Activated CD8-positive, alpha-beta memory T cell treated with anti-CD3 and anti-CD28 coated beads, Interleukin-2, amount 10 ng/mL, durations not matched to agents 7 days and 5 days (primary cell): ENCODE measurements at regions not wholly inside any gene's neighbourhood (a gene's known extent, or its start where the extent isn't known, plus 50 kb on each side); places are given as distances from the start of the nearest gene placed in this dataset.
"Not testable (repeated sequence)": the region's sequence is repeated elsewhere in the genome, so short reads cannot be mapped to it uniquely, and the experiment has no call there.

Experiments
- ATAC-seq: fragments of 150-1000 bp; cut with Tn5 transposase; one replicate; pipeline ENCODE4 v1.10.0; 2021; ENCODE audit warnings: moderate library complexity
- CTCF ChIA-PET: fragments of 350-600 bp; sonication (Branson Sonifier 250); formaldehyde crosslinking; loops from one replicate; lab custom pipeline; 2021; ENCODE audit warnings: antibody characterized with exemption; lab: Charles Lee
- DNase-seq: peaks from one replicate; pipeline ENCODE4 v3.0.0-alpha.2; 2020
- H3K27ac Mint-ChIP-seq: one replicate; pipeline ENCODE4 v1.8.0; 2021; ENCODE audit warnings: mild to moderate bottlenecking, mixed read lengths
- H3K27me3 Mint-ChIP-seq: one replicate; pipeline ENCODE4 v1.8.0; 2021; ENCODE audit warnings: mixed read lengths
- H3K36me3 Mint-ChIP-seq: one replicate; pipeline ENCODE4 v1.8.0; 2021; ENCODE audit warnings: mild to moderate bottlenecking, mixed read lengths
- H3K4me1 Mint-ChIP-seq: one replicate; pipeline ENCODE4 v1.8.0; 2021; ENCODE audit warnings: mixed read lengths
- H3K4me3 Mint-ChIP-seq: one replicate; pipeline ENCODE4 v1.8.0; 2021; ENCODE audit warnings: mild to moderate bottlenecking, moderate library complexity, mixed read lengths
- H3K9me3 Mint-ChIP-seq: one replicate; pipeline ENCODE4 v1.8.0; 2022; ENCODE audit warnings: low read depth, mixed read lengths

GRCh38 chr16:26688699-26689098 is 378.0 kb upstream of the C16orf82 start:
- no peaks in the 10 kb centered on the region for H3K27me3 Mint-ChIP-seq
- no peaks in the 10 kb centered on the region for H3K9me3 Mint-ChIP-seq
- CTCF ChIA-PET, result no interaction called here
- H3K27ac Mint-ChIP-seq, result no peak overlapping the region
- no peaks in the 10 kb centered on the region for H3K36me3 Mint-ChIP-seq
- H3K4me1 Mint-ChIP-seq, result no peaks in the 10 kb centered on the region
- ATAC-seq (no peak), DNase-seq (no peak)
- H3K4me3 Mint-ChIP-seq, result no peak overlapping the region

- Mint-ChIP-seq H3K36me3 (no peaks in the 10 kb centered on the region), H3K4me1 (no peaks in the 10 kb centered on the region), H3K27ac (no peak overlapping the region)
Measured at GRCh38 chr16:26692658-26693057, 374.1 kb upstream of the C16orf82 start.

GRCh38 chr16:26697807-26698206 is 368.9 kb upstream of the C16orf82 start:
- no peak for ATAC-seq
- no peak overlapping the region for H3K27ac Mint-ChIP-seq
- H3K9me3 Mint-ChIP-seq, result no peaks in the 10 kb centered on the region
- no peak overlapping the region for H3K4me3 Mint-ChIP-seq
- DNase-seq, result no peak
- H3K27me3 Mint-ChIP-seq, result peaks cover 2% of the 10 kb centered on the region
- H3K36me3 Mint-ChIP-seq, result no peaks in the 10 kb centered on the region
- CTCF ChIA-PET, result no interaction called here
- no peaks in the 10 kb centered on the region for H3K4me1 Mint-ChIP-seq

More at GRCh38 chr16:26692658-26693057, 374.1 kb upstream of the C16orf82 start:
- ATAC-seq (no peak), DNase-seq (no peak)
- Mint-ChIP-seq H3K9me3 (no peaks in the 10 kb centered on the region), H3K4me3 (no peak overlapping the region), H3K27me3 (no peaks in the 10 kb centered on the region)
- CTCF ChIA-PET, result no interaction called here

GRCh38 chr16:26700250-26700649 is 366.5 kb upstream of the C16orf82 start:
- Mint-ChIP-seq H3K9me3 (no peaks in the 10 kb centered on the region), H3K4me1 (no peaks in the 10 kb centered on the region), H3K4me3 (no peak overlapping the region), H3K27me3 (peaks cover 4% of the 10 kb centered on the region), H3K27ac (no peak overlapping the region), H3K36me3 (no peaks in the 10 kb centered on the region)
- ATAC-seq, result no peak
- DNase-seq, result no peak
- CTCF ChIA-PET, result no interaction called here

- H3K27ac Mint-ChIP-seq, result no peak overlapping the region
- ATAC-seq (no peak), DNase-seq (no peak)
- no peaks in the 10 kb centered on the region for H3K36me3 Mint-ChIP-seq
- H3K4me1 Mint-ChIP-seq, result no peaks in the 10 kb centered on the region
- H3K9me3 Mint-ChIP-seq, result no peaks in the 10 kb centered on the region
- CTCF ChIA-PET, result no interaction called here
- peaks cover 4% of the 10 kb centered on the region for H3K27me3 Mint-ChIP-seq
- no peak overlapping the region for H3K4me3 Mint-ChIP-seq
Measured at GRCh38 chr16:26701243-26701886, 365.4 kb upstream of the C16orf82 start.

- Mint-ChIP-seq H3K27me3 (peaks cover 5% of the 10 kb centered on the region), H3K4me1 (no peaks in the 10 kb centered on the region)
- CTCF ChIA-PET, result no interaction called here
Measured at GRCh38 chr16:26705346-26705745, 361.4 kb upstream of the C16orf82 start.

GRCh38 chr16:26708428-26708827 is 358.3 kb upstream of the C16orf82 start:
- Mint-ChIP-seq H3K27me3 (peaks cover 5% of the 10 kb centered on the region), H3K36me3 (no peaks in the 10 kb centered on the region), H3K27ac (no peak overlapping the region), H3K9me3 (no peaks in the 10 kb centered on the region), H3K4me1 (no peaks in the 10 kb centered on the region), H3K4me3 (no peak overlapping the region)
- CTCF ChIA-PET, result no interaction called here
- ATAC-seq (no peak), DNase-seq (no peak)

More at GRCh38 chr16:26705346-26705745, 361.4 kb upstream of the C16orf82 start:
- H3K27ac Mint-ChIP-seq, result no peak overlapping the region
- H3K36me3 Mint-ChIP-seq, result no peaks in the 10 kb centered on the region
- DNase-seq (no peak), ATAC-seq (no peak)
- H3K9me3 Mint-ChIP-seq, result no peaks in the 10 kb centered on the region
- no peak overlapping the region for H3K4me3 Mint-ChIP-seq

GRCh38 chr16:26709175-26709574 is 357.6 kb upstream of the C16orf82 start:
- H3K27ac Mint-ChIP-seq, result no peak overlapping the region
- no peak overlapping the region for H3K4me3 Mint-ChIP-seq
- CTCF ChIA-PET, result no interaction called here
- H3K9me3 Mint-ChIP-seq, result no peaks in the 10 kb centered on the region
- ATAC-seq, result no peak
- no peak for DNase-seq
- H3K36me3 Mint-ChIP-seq, result no peaks in the 10 kb centered on the region
- no peaks in the 10 kb centered on the region for H3K4me1 Mint-ChIP-seq
- peaks cover 5% of the 10 kb centered on the region for H3K27me3 Mint-ChIP-seq

- H3K27me3 Mint-ChIP-seq, result peaks cover 3% of the 10 kb centered on the region
- no peaks in the 10 kb centered on the region for H3K4me1 Mint-ChIP-seq
- CTCF ChIA-PET, result no interaction called here
- ATAC-seq, result no peak
- no peaks in the 10 kb centered on the region for H3K36me3 Mint-ChIP-seq
- H3K27ac Mint-ChIP-seq, result no peak overlapping the region
- no peak overlapping the region for H3K4me3 Mint-ChIP-seq
- no peaks in the 10 kb centered on the region for H3K9me3 Mint-ChIP-seq
- no peak for DNase-seq
Measured at GRCh38 chr16:26709754-26710153, 357.0 kb upstream of the C16orf82 start.

GRCh38 chr16:26710450-26710849 is 356.3 kb upstream of the C16orf82 start:
- H3K4me1 Mint-ChIP-seq, result no peaks in the 10 kb centered on the region
- DNase-seq (no peak), ATAC-seq (no peak)
- H3K27me3 Mint-ChIP-seq, result peaks cover 3% of the 10 kb centered on the region
- no peaks in the 10 kb centered on the region for H3K9me3 Mint-ChIP-seq
- H3K4me3 Mint-ChIP-seq, result no peak overlapping the region
- H3K27ac Mint-ChIP-seq, result no peak overlapping the region
- CTCF ChIA-PET, result no interaction called here
- no peaks in the 10 kb centered on the region for H3K36me3 Mint-ChIP-seq

- Mint-ChIP-seq H3K9me3 (no peaks in the 10 kb centered on the region), H3K36me3 (no peaks in the 10 kb centered on the region), H3K4me1 (no peaks in the 10 kb centered on the region), H3K27me3 (no peaks in the 10 kb centered on the region), H3K4me3 (no peak overlapping the region), H3K27ac (no peak overlapping the region)
- DNase-seq, result no peak
- CTCF ChIA-PET, result no interaction called here
- ATAC-seq, result no peak
Measured at GRCh38 chr16:26712876-26713275, 353.9 kb upstream of the C16orf82 start.

- ATAC-seq (no peak), DNase-seq (no peak)
- Mint-ChIP-seq H3K4me3 (no peak overlapping the region), H3K4me1 (no peaks in the 10 kb centered on the region), H3K27ac (no peak overlapping the region), H3K27me3 (no peaks in the 10 kb centered on the region), H3K9me3 (no peaks in the 10 kb centered on the region), H3K36me3 (no peaks in the 10 kb centered on the region)
- CTCF ChIA-PET, result no interaction called here
Measured at GRCh38 chr16:26715969-26716368, 350.8 kb upstream of the C16orf82 start.

- no peaks in the 10 kb centered on the region for H3K27me3 Mint-ChIP-seq
- DNase-seq, result no peak
- H3K27ac Mint-ChIP-seq, result no peak overlapping the region
- no peak for ATAC-seq
- H3K36me3 Mint-ChIP-seq, result no peaks in the 10 kb centered on the region
- no peak overlapping the region for H3K4me3 Mint-ChIP-seq
- H3K4me1 Mint-ChIP-seq, result no peaks in the 10 kb centered on the region
- CTCF ChIA-PET, result no interaction called here
- H3K9me3 Mint-ChIP-seq, result no peaks in the 10 kb centered on the region
Measured at GRCh38 chr16:26717826-26718225, 348.9 kb upstream of the C16orf82 start.

GRCh38 chr16:26721290-26721689 is 345.4 kb upstream of the C16orf82 start:
- no peak for DNase-seq
- Mint-ChIP-seq H3K36me3 (no peaks in the 10 kb centered on the region), H3K4me3 (no peak overlapping the region), H3K27me3 (no peaks in the 10 kb centered on the region), H3K9me3 (no peaks in the 10 kb centered on the region), H3K4me1 (no peaks in the 10 kb centered on the region), H3K27ac (no peak overlapping the region)
- CTCF ChIA-PET, result no interaction called here
- no peak for ATAC-seq

- H3K36me3 Mint-ChIP-seq, CTCF ChIA-PET, H3K4me1 Mint-ChIP-seq, H3K9me3 Mint-ChIP-seq, H3K27ac Mint-ChIP-seq, H3K27me3 Mint-ChIP-seq, H3K4me3 Mint-ChIP-seq, DNase-seq, ATAC-seq: not testable (repeated sequence)
Measured at GRCh38 chr16:26721957-26722356, 344.8 kb upstream of the C16orf82 start.
